Progenitor cell of endocrine pancreas (in vitro differentiated cells): ENCODE measurements at regions not wholly inside any gene's neighbourhood (a gene's known extent, or its start where the extent isn't known, plus 50 kb on each side); places are given as distances from the start of the nearest gene placed in this dataset.
"Not testable (repeated sequence)": the region's sequence is repeated elsewhere in the genome, so short reads cannot be mapped to it uniquely, and the experiment has no call there.

Experiments
- DNase-seq: peaks from one replicate; pipeline ENCODE4 v3.0.0; 2021; ENCODE audit warnings: low spot score; ENCODE audit not compliant: unreplicated experiment
- H3K27ac Mint-ChIP-seq: 2 replicates; pipeline ENCODE4 v1.8.0; 2021; ENCODE audit warnings: mild to moderate bottlenecking, moderate library complexity, mixed read lengths
- H3K27me3 Mint-ChIP-seq: 2 replicates; pipeline ENCODE4 v1.8.0; 2021; ENCODE audit warnings: mixed read lengths
- H3K36me3 Mint-ChIP-seq: 2 replicates; pipeline ENCODE4 v1.8.0; 2022; ENCODE audit warnings: mixed read lengths; ENCODE audit not compliant: insufficient read depth
- H3K4me1 Mint-ChIP-seq: 2 replicates; pipeline ENCODE4 v1.8.0; 2021; ENCODE audit warnings: low read depth, mixed read lengths
- H3K4me3 Mint-ChIP-seq: 2 replicates; pipeline ENCODE4 v1.8.0; 2021; ENCODE audit warnings: low read depth, mild to moderate bottlenecking, moderate library complexity, mixed read lengths
- H3K9me3 Mint-ChIP-seq: 2 replicates; pipeline ENCODE4 v1.8.0; 2021; ENCODE audit warnings: low read depth, mixed read lengths
- CTCF ChIP-seq: fragments of 200-600 bp; sonication (generic); IDR thresholded peaks from one replicate; pipeline ENCODE4 v1.5.0; 2021; ENCODE audit warnings: antibody characterized with exemption, mild to moderate bottlenecking; ENCODE audit not compliant: unreplicated experiment

GRCh38 chr11:59025097-59025496 lies 61.0 kb upstream of the GLYATL1B start:
- DNase-seq, result no peak
- Mint-ChIP-seq H3K27me3 (no peaks in the 10 kb centered on the region), H3K9me3 (peaks cover 15% of the 10 kb centered on the region), H3K4me3 (no peak overlapping the region), H3K27ac (no peak overlapping the region), H3K36me3 (peaks cover 6% of the 10 kb centered on the region), H3K4me1 (peaks cover 14% of the 10 kb centered on the region)
- TF ChIP-seq CTCF, result no peak

DNA sequence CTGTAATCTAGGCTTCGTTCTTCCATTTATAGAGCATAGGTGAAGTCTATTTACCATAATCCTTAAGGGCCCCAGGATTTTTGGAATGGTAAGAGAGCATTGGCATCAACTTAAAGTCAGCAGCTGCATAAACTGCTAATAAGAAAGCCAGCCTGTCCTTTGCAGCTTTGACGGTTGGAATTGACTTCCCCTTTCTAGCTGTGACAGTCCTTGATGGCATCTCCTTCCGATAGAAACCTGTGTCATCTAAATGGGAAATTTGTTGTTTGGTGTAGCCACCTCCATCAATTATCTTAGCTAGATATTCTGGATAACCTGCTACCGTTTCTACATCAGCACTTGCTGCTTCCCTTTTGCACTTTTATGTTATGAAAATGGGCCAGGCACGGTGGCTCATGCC lies 58.0 kb upstream of the GLYATL1B start:
- Mint-ChIP-seq H3K9me3 (peaks cover 12% of the 10 kb centered on the region), H3K4me3 (no peak overlapping the region), H3K4me1 (peaks cover 14% of the 10 kb centered on the region), H3K27ac (no peak overlapping the region), H3K36me3 (peaks cover 2% of the 10 kb centered on the region), H3K27me3 (no peaks in the 10 kb centered on the region)
- DNase-seq, result no peak
- no peak for TF ChIP-seq CTCF

GRCh38 chr11:59029366-59029889 lies 56.7 kb upstream of the GLYATL1B start:
- Mint-ChIP-seq H3K27ac (no peak overlapping the region), H3K36me3 (peaks cover 2% of the 10 kb centered on the region), H3K4me1 (peaks cover 14% of the 10 kb centered on the region), H3K9me3 (peaks cover 7% of the 10 kb centered on the region), H3K27me3 (no peaks in the 10 kb centered on the region), H3K4me3 (no peak overlapping the region)
- no peak for TF ChIP-seq CTCF
- DNase-seq, result no peak

GRCh38 chr11:59030037-59030436 lies 56.1 kb upstream of the GLYATL1B start:
- no peak overlapping the region for H3K4me3 Mint-ChIP-seq
- H3K9me3 Mint-ChIP-seq, result peaks cover 7% of the 10 kb centered on the region
- H3K27ac Mint-ChIP-seq, result no peak overlapping the region
- H3K36me3 Mint-ChIP-seq, result peaks cover 2% of the 10 kb centered on the region
- peaks cover 12% of the 10 kb centered on the region for H3K4me1 Mint-ChIP-seq
- TF ChIP-seq CTCF, result no peak
- DNase-seq, result no peak
- no peaks in the 10 kb centered on the region for H3K27me3 Mint-ChIP-seq

- not testable (repeated sequence) for H3K9me3 Mint-ChIP-seq, H3K27ac Mint-ChIP-seq, H3K4me3 Mint-ChIP-seq, DNase-seq, H3K27me3 Mint-ChIP-seq, H3K4me1 Mint-ChIP-seq, H3K36me3 Mint-ChIP-seq
These were observed 54.4 kb upstream of the GLYATL1B start for GRCh38 chr11:59031746-59032145.
